Breast epithelium (tissue), 3 donors: ENCODE measurements at regions not wholly inside any gene's neighbourhood (a gene's known extent, or its start where the extent isn't known, plus 50 kb on each side); places are given as distances from the start of the nearest gene placed in this dataset.

Source experiments
- CTCF ChIP-seq, 3 donors: fragments of 450-650 bp; IDR thresholded peaks; one replicate each; pipeline ENCODE4 v1.5.1; 2016 to 2017; ENCODE audit warnings: antibody characterized with exemption in 3 of 3, mild to moderate bottlenecking in 3 of 3, moderate library complexity in 3 of 3
- POLR2A ChIP-seq: fragments of 450-650 bp; IDR thresholded peaks from one replicate; pipeline ENCODE4 v1.6.1; 2016; ENCODE audit warnings: antibody characterized with exemption, mild to moderate bottlenecking, moderate library complexity

- TF ChIP-seq CTCF (IDR thresholded peaks at IDR 0.05) (no peak), POLR2A (no peak)
Observed at GRCh38 chr1:94332516-94332915, 85.7 kb upstream of the ABCD3 start.
